Renal cortex interstitium (tissue), 11 donors: ENCODE measurements at regions not wholly inside any gene's neighbourhood (a gene's known extent, or its start where the extent isn't known, plus 50 kb on each side); places are given as distances from the start of the nearest gene placed in this dataset.
"Not testable (repeated sequence)": the region's sequence is repeated elsewhere in the genome, so short reads cannot be mapped to it uniquely, and the experiment has no call there.

ENCODE experiments used
- DNase-seq, 11 donors: peaks; one replicate each; pipeline ENCODE4 v3.0.0-alpha.2; 2013; ENCODE audit warnings: low read depth in 9 of 11, low spot score in 4 of 11; ENCODE audit errors: extremely low read depth in 1 of 11

DNA sequence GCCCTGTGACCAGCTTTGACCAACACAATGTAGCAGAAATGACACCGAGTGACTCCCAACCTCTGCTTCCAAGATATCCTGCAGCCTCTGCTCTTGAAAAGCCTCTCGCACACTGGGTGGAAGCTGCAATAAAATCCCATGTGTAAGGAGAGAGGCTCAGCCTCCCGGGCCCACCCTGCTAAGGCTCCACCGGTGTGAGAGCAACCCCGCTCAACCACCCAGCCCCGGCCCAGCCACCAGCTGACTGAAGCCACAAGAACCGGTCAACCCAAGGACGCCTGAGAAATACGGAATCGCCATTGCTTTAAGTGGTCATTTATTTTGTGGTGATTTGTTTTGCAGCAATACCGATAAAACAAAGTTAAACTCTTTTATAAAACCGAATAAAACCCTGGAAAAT lies 452.8 kb upstream of the SMIM21 start:
- no peak for DNase-seq

DNA sequence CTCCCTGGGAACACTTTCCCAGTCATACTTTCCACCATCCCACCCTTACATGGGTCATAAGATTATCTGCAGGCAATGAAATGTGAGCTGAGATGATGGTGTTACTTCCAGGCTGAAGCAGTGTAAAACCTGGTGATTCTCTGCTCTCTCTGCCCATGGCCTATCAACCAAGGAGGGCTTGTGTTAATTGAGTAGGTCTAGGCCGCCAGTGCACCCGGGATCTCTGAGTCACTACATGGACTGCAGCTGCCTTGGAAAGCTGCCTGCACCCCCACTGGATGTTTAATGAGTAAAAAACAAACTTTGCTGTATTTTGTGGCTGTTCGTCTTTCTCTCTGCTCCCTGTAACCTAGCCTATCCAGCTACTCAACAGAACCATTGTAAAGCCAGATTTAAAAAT lies 451.7 kb upstream of the SMIM21 start:
- DNase-seq = no peak

DNA sequence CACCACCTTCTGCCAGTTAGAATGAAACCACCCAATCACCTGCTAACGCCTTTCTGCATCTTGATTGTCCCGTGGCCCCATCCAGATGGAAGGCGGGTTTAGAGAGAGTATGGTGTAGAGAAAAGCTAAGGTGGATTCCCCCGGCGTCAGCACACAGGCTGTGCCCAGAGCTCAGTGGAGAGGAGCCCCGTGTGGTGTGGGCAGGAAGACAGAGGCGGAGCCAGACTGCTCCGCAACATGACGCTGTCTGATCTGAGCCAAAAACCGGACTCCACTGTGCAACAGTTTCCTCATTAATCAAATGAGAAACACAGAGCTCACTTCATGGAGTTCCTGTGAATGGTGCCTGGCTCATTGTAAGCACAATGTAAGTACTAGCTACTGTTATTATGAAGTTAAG lies 448.1 kb upstream of the SMIM21 start:
- no peak for DNase-seq

DNA sequence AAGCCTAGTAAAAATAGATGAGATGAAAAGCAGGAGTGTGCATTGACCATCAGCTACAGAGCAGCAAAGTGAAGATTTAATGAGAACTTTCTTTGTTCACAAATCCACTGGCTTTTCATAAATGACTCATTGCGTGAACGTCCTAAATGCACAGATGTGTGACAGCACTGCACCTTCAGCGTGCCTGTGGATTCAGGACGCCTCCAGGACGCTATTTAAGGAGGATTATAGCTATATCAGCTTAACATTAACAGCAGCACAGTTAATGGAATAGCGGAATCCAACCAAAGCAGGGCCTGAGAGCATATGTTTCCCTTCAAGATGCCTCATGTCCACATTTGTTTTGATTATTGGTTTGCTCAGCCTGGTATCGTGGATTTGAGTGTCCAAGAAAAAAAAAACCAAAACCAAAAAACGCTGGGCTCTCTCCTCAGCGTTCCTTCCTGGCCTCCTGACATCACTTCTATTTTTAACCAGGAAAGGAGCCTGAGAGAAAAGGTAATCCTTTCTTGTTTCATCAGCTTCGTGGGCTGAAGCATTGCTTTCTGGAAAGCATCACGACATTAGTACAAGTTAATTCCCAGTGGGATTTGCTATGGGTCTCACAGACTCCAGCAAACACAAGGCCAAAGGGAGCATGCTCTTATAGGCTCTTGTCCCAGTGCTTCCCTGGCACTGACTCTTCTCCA lies 447.0 kb upstream of the SMIM21 start:
- no peak for DNase-seq

DNA sequence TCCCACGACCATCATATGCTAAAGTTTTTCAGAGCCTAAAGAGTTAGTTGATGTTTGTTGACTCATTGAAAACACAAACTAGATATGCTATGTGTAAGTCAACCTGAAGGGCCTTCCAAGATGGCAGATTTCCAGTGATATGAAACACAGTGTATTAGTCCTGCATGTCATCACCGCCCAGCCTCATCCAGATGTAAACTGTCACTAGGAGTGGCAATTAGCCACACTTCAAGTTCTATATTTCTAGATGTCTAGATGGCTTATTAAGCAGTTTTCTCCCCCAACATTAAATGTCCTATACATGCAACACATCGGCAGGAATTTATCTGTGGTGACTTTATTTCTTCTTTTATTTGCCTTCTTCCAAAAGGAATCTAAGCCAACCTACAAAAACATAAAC lies 444.1 kb upstream of the SMIM21 start:
- DNase-seq = no peak

DNA sequence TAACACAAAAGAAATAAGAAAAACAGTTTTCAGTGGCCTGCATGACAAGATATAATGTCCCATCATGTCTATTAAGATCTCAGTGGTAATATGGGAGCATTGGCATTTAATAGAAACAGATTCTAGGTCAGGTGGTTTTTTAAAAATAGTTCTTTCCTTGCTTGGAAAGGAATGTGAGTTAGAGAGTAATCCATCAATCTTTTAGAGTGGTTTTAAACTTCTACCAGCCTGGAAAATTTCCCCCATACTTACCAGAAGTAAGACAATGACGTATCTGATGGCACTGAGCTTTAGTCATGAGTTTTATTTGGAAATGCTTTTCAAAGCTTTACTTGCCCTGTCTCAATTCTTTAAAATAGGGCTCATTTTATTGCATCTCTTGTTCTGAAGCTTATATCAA lies 441.7 kb upstream of the SMIM21 start:
- DNase-seq = no peak

DNA sequence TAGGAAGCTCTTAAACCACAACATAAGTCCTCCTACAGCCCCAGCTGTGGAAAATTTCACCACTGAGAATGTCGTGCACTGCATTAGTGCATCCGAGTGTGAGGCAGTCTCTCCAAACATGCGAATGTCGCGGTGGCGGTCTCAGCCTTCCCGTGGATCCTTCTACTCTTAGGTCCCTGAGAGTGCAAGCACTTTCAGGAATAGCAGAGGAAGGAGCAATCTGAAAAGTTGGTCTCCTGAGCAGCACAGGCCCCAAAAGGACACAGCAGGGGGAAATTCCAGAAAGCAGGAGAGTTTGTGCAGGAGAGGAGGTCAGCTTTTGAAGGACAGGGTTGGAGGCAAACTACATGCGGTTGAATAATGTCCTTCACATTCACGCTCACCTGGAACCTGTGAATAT lies 440.5 kb upstream of the SMIM21 start:
- DNase-seq = no peak

DNA sequence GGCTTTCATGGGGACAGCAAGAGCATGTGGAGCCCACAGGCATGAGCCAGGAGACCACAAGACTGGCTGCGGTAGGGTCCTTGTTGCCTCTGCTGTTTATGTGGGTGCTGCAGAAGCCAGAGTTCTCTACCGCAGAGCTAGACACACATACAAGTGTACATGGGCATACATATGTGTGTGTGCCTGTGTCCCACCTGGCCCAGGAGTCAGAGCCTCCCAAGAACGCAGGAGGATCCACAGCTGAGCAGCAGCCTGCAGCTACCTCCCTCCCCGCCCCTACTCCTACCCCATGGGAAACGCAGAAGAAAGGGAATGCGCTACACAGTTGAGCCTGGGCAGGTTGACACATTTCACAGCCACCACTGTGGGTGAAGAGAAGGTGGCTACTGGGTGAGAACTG lies 438.1 kb upstream of the SMIM21 start:
- no peak for DNase-seq

DNA sequence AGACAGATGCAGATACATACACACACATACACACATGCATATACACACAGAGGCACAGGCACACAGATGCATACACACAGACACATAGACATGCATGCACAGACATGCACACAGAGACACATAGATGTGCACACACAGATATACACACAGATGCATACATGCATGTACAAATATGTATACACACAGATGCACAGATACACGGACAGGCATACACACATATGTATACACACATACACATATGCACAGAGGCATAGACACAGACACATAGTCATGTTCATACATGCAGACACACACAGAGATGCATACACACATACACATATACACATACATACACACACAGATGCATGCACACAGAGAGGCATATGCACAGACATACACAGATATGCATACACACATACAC lies 437.3 kb upstream of the SMIM21 start:
- DNase-seq = no peak

DNA sequence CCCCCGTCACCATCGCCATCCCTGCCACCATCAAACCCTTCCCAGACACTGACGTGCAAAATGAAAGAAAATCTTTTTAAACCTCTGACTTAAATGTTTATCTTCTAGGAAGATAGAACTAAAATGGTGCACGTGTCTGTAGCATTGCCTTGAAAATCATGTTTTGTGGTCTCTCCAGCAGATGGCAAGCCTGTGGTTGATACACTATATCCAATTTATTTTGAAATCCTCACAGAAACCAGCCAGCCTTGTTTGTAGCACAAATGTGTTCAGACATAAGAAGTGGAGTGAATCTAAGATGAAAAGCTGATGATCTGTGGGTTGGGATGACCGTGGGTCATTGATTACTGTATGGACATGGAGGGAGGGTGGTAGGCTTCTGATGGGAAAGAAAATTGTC lies 436.2 kb upstream of the SMIM21 start:
- no peak for DNase-seq

DNA sequence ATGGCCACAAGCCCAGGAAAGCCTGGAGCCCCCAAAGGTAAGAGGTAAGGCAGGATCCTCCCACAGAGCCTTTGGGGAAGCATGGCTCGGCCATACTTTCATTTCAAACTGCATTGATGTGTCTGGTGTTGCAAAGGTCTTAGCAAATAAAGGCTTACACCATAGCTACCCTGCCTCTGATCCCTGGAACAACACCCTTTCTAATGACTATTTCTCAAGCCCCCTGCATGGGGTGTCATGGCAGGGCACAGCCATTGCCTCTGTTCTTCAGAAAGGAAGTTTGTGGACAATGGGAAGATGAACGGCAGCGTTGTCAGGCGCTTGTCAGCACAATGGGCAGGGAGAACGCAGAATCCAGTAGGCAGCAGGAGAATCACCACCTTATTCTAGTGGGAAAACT lies 435.0 kb upstream of the SMIM21 start:
- DNase-seq = no peak

DNA sequence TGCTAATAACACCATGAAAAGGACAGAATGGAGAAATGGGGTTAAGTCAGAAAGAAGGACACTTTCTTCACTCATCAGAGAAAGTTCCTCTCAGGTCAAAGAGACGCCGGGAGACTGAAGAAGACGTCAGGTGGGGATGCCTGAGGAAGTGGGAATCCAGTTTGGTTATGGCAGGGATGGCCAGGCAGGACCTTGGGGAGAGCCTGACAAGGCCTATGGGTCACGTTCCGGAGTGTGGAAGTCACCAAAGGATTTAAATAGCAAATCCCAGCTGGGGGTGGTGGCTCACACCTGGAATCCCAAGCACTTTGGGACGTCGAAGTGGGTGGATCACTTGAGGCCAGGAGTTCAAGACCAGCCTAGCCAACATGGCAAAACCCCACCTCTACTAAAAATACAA lies 432.7 kb upstream of the SMIM21 start:
- DNase-seq = no peak

DNA sequence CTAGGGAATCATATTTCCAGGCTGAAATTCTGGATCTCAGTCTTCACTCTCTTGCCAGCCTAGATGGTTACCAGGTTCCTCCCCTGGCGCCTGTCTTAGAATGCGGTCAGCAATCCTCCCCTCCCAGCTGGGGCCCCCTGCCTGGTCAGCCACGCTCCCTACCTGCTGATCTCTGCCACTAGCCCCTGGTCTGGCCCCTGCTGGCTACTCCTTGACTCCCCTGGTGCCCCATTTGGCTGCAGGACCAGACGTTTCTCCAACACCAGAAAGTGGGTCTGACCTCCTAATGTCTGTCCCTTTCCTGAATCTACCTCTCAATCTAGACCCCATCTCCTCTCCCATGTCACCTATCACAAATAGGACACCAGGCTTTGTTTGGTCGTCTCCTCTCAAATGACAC lies 432.0 kb upstream of the SMIM21 start:
- DNase-seq = no peak

DNA sequence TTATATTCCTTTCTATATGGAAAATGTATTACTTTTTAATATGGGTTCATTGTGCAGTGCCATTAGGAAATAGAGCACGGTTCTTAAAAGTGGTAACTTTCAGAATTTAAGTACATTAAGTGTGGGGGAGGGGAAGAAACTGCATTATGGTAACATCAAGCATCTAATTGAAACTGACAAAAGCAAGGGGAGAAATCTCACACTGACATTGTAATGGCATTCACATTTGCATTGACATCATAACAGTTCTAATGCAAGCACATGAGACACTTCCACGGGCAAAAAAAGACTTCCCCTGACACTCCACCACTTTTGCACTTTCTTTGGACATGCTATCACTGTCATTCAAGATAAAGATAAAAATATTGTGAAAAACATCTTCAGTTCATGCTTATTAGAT lies 431.3 kb upstream of the SMIM21 start:
- DNase-seq = no peak

DNA sequence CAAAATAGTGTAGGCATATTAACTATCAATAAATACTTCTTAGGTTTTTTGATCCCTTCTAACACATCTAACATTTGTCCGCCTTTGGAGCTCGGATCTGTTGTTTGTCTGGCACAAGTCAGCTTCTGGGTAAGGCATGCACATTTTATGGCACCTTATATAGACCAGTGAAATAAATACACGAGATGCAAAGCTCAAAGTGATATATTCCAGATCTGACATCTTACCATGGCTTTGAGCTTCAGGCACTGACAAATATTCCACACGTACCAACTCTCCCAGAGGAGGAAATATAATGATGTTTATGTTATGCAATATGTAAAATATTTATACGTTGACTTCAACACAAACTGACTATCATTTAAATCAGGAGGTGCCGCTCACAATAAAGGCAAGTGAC lies 430.1 kb upstream of the SMIM21 start:
- DNase-seq = no peak

DNA sequence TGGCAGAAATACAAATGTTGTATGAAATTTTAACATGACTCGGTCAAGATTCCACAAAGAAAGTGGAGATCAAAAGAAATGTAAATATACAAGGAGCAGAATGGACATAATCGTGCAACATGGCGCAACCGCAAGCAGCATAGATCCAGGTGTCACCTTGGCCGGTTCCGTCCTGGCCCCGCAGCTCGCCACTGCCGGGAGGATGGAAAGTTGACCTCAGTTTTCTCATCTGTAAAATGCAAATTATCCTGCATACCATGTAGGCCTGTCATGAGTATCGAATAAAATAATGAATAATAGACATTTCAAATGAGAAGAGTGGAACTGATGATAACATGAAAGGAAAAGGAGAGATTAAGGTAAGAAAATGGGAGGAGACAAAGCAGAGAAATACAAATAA lies 427.3 kb upstream of the SMIM21 start:
- no peak for DNase-seq

DNA sequence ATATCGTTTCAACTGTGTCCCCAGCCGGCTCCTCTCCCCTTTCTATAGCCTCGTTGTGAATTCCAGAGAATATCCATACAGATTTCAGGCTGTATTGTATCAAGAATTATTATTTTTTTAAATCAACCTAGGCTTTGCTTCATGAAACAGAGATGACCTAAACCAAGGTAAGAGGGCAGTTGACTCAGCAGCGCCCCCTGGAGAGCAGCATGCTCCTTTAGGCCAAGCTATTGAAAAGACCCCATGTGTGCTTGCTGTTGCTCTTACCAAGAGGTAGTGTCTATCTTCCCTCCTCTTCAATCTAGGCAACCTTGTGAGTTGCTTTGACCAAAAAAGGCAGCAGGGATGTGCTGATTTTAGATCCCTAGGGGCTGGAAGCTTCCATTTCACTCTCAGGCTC lies 426.7 kb upstream of the SMIM21 start:
- DNase-seq = no peak

DNA sequence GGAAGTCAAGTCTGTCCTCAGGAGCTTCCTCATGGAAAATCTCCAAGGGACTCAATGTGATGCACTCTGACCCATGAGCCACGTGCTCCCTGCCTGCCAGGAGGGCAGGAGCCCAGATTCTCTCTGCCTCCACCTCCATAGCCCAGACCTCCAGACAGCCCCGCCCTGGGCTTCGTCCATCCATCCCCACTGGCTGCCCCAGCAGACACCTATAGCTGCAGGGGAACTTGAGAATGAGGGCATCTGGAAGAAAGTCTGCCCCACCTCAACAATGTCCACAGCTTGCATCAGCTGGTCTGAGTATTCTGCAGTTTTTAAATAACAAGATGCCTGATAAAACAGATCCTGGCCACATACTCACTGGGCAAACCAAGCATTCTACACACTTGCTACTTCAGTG lies 418.8 kb upstream of the SMIM21 start:
- no peak for DNase-seq

DNA sequence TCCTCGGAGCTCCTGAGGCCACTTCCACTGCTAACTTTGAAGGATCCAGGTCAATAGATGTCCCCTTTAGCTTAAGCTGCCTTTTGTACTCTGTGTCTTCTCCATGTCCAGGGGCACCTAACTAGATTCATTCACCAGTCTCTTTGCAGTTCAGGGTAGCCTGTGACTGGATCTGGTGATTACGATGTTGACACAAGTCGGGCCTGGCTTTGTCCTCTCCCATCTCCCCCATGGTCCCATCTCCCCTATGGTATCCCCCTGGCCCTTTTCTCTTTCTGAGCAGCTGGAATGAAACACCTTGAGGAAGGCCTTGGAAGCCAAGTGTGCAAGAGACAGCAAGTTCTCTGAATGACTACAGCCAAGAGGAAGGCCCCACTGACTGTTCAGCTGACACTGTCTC lies 417.9 kb upstream of the SMIM21 start:
- no peak for DNase-seq

DNA sequence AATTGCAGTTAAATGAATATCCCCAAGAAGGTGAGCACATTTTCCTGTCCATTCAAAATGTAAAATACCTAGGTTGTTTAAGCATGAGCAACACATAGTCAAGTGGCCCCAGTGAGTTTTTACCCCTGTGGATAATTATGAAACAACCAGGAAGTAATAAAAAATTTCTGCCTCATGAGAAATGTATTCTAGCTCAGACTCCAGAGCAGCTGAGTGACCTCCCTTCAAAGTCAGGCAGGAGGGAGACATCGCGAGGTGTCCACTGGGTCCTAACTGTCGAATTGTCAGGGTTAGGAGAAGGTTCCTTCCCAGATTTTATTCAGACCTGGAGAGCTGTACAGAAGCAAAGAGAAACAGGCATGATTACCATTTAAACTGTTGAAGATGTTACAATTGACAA lies 416.6 kb upstream of the SMIM21 start:
- no peak for DNase-seq

DNA sequence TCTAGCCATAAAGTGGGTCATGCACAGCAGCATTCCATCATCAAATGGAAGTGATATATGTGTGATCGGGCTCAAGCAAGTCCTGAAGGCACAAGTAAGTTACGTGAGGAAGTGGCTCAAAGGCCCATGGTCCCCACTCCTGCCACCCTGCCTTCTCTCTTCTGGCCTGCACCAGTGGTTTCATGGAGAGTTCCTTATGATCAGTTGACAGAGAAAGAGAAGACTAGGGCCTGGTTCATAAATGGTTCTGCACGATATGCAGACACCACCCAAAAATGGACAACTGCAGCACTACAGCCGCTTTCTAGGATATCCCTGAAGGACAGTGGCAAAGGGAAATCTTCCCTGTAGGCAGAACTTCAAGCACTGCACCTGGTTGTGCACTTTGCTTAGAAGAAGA lies 412.6 kb upstream of the SMIM21 start:
- no peak for DNase-seq

DNA sequence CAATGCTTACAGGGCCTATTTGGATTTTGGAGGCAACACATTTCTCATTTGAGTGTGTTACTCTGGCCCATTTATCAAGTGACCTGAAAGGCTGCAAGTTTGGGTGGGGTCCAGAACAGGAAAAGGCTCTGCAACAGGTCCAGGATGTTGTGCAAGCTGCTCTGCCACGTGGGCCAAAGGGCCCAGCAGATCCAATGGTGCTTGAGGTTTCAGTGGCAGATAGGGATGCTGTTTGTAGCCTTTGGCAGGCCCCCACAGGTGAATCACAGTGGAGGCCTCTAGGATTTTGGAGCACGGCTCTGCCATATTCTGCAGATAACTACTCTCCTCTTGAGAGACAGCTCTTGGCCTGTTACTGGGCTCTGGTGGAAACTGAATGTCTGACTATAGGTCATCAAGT lies 412.2 kb upstream of the SMIM21 start:
- DNase-seq = not testable (repeated sequence)
